ENCODE measurements at regions not wholly inside any gene's neighbourhood (a gene's known extent, or its start where the extent isn't known, plus 50 kb on each side); places are given as distances from the start of the nearest gene placed in this dataset.

- TF ChIP-seq POLR2A (IDR thresholded peaks at IDR 0.05; ENCODE audit: low read depth, low read length) (no peak), POLR2AphosphoS5 (IDR thresholded peaks at IDR 0.05; ENCODE audit: low read depth, low read length) (no peak), PAX5 (IDR thresholded peaks at IDR 0.05; ENCODE audit: insufficient read depth, low read length, severe bottlenecking) (no peak), SPI1 (IDR thresholded peaks at IDR 0.05; ENCODE audit: low read depth, low read length) (no peak), POU2F2 (IDR thresholded peaks at IDR 0.05; ENCODE audit: low read depth, low read length) (no peak), TAF1 (IDR thresholded peaks at IDR 0.05; ENCODE audit: low read depth, low read length) (no peak)
- no peak for DNase-seq (ENCODE audit: insufficient read length, low spot score)
- no peak for FAIRE-seq
These were observed 823.8 kb upstream of the HS6ST1 start for GRCh38 chr2:129142465-129142864.

- DNase-seq (ENCODE audit: insufficient read length, low spot score): no peak
- FAIRE-seq: no peak
- TF ChIP-seq POLR2AphosphoS5 (IDR thresholded peaks at IDR 0.05; ENCODE audit: low read depth, low read length) (no peak), SPI1 (IDR thresholded peaks at IDR 0.05; ENCODE audit: low read depth, low read length) (no peak), POLR2A (IDR thresholded peaks at IDR 0.05; ENCODE audit: low read depth, low read length) (no peak), PAX5 (IDR thresholded peaks at IDR 0.05; ENCODE audit: insufficient read depth, low read length, severe bottlenecking) (no peak), POU2F2 (IDR thresholded peaks at IDR 0.05; ENCODE audit: low read depth, low read length) (no peak), TAF1 (IDR thresholded peaks at IDR 0.05; ENCODE audit: low read depth, low read length) (no peak)
These were observed 825.6 kb upstream of the HS6ST1 start for GRCh38 chr2:129144082-129144791.

DNA sequence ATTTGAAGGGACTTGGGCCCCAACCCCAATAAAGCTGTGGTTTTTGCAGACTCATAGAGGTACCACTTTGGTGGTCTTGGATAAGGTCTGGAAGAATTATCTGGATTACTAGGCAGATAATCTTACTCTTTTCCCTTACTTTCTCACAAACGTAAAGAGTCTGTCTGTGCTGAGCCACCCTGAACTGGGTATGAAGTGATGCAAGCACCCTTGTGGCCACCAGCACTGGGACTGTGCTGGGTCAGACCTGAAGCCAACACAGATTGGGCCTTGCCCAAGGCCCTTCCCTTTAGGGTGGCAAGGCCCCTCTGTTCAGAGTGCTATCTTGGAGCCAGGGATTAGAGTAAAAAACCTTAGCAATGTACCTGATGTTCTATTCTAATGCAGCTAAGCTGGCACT lies 827.0 kb upstream of the RAB6C start:
- DNase-seq (ENCODE audit: insufficient read length, low spot score) (no peak), FAIRE-seq (no peak)
- TF ChIP-seq POLR2A (IDR thresholded peaks at IDR 0.05; ENCODE audit: low read depth, low read length) (no peak), SPI1 (IDR thresholded peaks at IDR 0.05; ENCODE audit: low read depth, low read length) (no peak), POU2F2 (IDR thresholded peaks at IDR 0.05; ENCODE audit: low read depth, low read length) (no peak), PAX5 (IDR thresholded peaks at IDR 0.05; ENCODE audit: insufficient read depth, low read length, severe bottlenecking) (no peak), TAF1 (IDR thresholded peaks at IDR 0.05; ENCODE audit: low read depth, low read length) (no peak)

GRCh38 chr2:129160879-129161278 lies 818.6 kb upstream of the RAB6C start:
- no peak for FAIRE-seq
- no peak for DNase-seq (ENCODE audit: insufficient read length, low spot score)
- TF ChIP-seq POLR2AphosphoS5 (IDR thresholded peaks at IDR 0.05; ENCODE audit: low read depth, low read length) (no peak), POLR2A (IDR thresholded peaks at IDR 0.05; ENCODE audit: low read depth, low read length) (no peak), PAX5 (IDR thresholded peaks at IDR 0.05; ENCODE audit: insufficient read depth, low read length, severe bottlenecking) (no peak), POU2F2 (IDR thresholded peaks at IDR 0.05; ENCODE audit: low read depth, low read length) (no peak), TAF1 (IDR thresholded peaks at IDR 0.05; ENCODE audit: low read depth, low read length) (no peak), SPI1 (IDR thresholded peaks at IDR 0.05; ENCODE audit: low read depth, low read length) (no peak)

GRCh38 chr2:129164220-129164949 lies 815.1 kb upstream of the RAB6C start:
- no peak for FAIRE-seq
- DNase-seq (ENCODE audit: insufficient read length, low spot score): no peak
- TF ChIP-seq POU2F2 (IDR thresholded peaks at IDR 0.05; ENCODE audit: low read depth, low read length): no peak
- no peak for TF ChIP-seq TAF1 (IDR thresholded peaks at IDR 0.05; ENCODE audit: low read depth, low read length)
- TF ChIP-seq PAX5 (IDR thresholded peaks at IDR 0.05; ENCODE audit: insufficient read depth, low read length, severe bottlenecking): no peak
- TF ChIP-seq POLR2A (IDR thresholded peaks at IDR 0.05; ENCODE audit: low read depth, low read length): no peak
- no peak for TF ChIP-seq SPI1 (IDR thresholded peaks at IDR 0.05; ENCODE audit: low read depth, low read length)
- TF ChIP-seq POLR2AphosphoS5 (IDR thresholded peaks at IDR 0.05; ENCODE audit: low read depth, low read length): no peak

DNA sequence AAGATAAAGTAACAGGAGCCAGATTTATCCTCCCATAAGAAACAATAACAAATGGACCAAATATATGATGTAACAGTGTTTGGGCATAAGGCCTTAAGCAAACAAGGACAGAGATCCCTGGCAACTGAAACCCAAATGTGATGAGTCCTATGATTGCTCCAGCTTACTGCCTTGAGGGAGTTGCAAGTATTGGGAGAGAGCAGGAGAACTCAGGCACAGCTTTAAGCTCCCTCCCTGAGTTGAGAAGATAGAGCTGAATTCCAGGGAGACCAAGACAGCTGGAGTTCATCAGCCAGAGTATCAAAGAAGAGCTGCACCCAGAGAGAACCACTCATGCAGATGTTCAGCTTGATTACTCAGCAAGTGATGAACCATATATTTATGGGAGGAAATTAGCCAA lies 814.5 kb upstream of the RAB6C start:
- DNase-seq (ENCODE audit: insufficient read length, low spot score) (no peak), FAIRE-seq (no peak)
- TF ChIP-seq POLR2A (IDR thresholded peaks at IDR 0.05; ENCODE audit: low read depth, low read length) (no peak), POU2F2 (IDR thresholded peaks at IDR 0.05; ENCODE audit: low read depth, low read length) (no peak), POLR2AphosphoS5 (IDR thresholded peaks at IDR 0.05; ENCODE audit: low read depth, low read length) (no peak), SPI1 (IDR thresholded peaks at IDR 0.05; ENCODE audit: low read depth, low read length) (no peak), PAX5 (IDR thresholded peaks at IDR 0.05; ENCODE audit: insufficient read depth, low read length, severe bottlenecking) (no peak), TAF1 (IDR thresholded peaks at IDR 0.05; ENCODE audit: low read depth, low read length) (no peak)

DNA sequence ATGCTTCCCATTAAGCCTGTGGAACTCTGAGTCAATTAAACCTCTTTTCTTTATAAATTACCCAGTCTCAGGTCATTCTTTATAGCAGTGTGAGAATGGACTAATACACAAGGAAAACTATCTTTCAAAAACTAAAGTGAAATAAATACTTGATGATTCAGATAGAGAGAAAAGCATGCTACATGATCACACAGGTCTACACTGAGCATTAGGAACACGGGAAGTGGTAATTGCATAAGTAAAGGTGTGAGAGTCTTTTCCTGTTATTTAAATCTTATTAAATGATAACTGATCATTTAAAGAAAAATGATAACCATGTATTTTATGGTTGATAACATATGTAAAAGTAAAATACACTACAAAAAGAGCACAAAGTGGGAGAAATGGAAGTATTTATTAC lies 812.0 kb upstream of the RAB6C start:
- FAIRE-seq: no peak
- DNase-seq (ENCODE audit: insufficient read length, low spot score): no peak
- no peak for TF ChIP-seq POU2F2 (IDR thresholded peaks at IDR 0.05; ENCODE audit: low read depth, low read length)
- no peak for TF ChIP-seq SPI1 (IDR thresholded peaks at IDR 0.05; ENCODE audit: low read depth, low read length)
- no peak for TF ChIP-seq POLR2AphosphoS5 (IDR thresholded peaks at IDR 0.05; ENCODE audit: low read depth, low read length)
- no peak for TF ChIP-seq POLR2A (IDR thresholded peaks at IDR 0.05; ENCODE audit: low read depth, low read length)
- no peak for TF ChIP-seq TAF1 (IDR thresholded peaks at IDR 0.05; ENCODE audit: low read depth, low read length)
- TF ChIP-seq PAX5 (IDR thresholded peaks at IDR 0.05; ENCODE audit: insufficient read depth, low read length, severe bottlenecking): no peak

GRCh38 chr2:129170570-129170969 lies 808.9 kb upstream of the RAB6C start:
- no peak for DNase-seq (ENCODE audit: insufficient read length, low spot score)
- no peak for TF ChIP-seq POLR2AphosphoS5 (IDR thresholded peaks at IDR 0.05; ENCODE audit: low read depth, low read length)
- TF ChIP-seq PAX5 (IDR thresholded peaks at IDR 0.05; ENCODE audit: insufficient read depth, low read length, severe bottlenecking): no peak
- TF ChIP-seq POLR2A (IDR thresholded peaks at IDR 0.05; ENCODE audit: low read depth, low read length): no peak
- no peak for TF ChIP-seq SPI1 (IDR thresholded peaks at IDR 0.05; ENCODE audit: low read depth, low read length)
- no peak for TF ChIP-seq POU2F2 (IDR thresholded peaks at IDR 0.05; ENCODE audit: low read depth, low read length)
- TF ChIP-seq TAF1 (IDR thresholded peaks at IDR 0.05; ENCODE audit: low read depth, low read length): no peak
- FAIRE-seq: no peak

- TF ChIP-seq SPI1 (IDR thresholded peaks at IDR 0.05; ENCODE audit: low read depth, low read length) (no peak), POLR2AphosphoS5 (IDR thresholded peaks at IDR 0.05; ENCODE audit: low read depth, low read length) (no peak), TAF1 (IDR thresholded peaks at IDR 0.05; ENCODE audit: low read depth, low read length) (no peak), POU2F2 (IDR thresholded peaks at IDR 0.05; ENCODE audit: low read depth, low read length) (no peak), POLR2A (IDR thresholded peaks at IDR 0.05; ENCODE audit: low read depth, low read length) (no peak), PAX5 (IDR thresholded peaks at IDR 0.05; ENCODE audit: insufficient read depth, low read length, severe bottlenecking) (no peak)
- DNase-seq (ENCODE audit: insufficient read length, low spot score) (no peak), FAIRE-seq (no peak)
These were observed 805.3 kb upstream of the RAB6C start for GRCh38 chr2:129174143-129174542.
